ENCODE measurements at regions not wholly inside any gene's neighbourhood (a gene's known extent, or its start where the extent isn't known, plus 50 kb on each side); places are given as distances from the start of the nearest gene placed in this dataset.

DNA sequence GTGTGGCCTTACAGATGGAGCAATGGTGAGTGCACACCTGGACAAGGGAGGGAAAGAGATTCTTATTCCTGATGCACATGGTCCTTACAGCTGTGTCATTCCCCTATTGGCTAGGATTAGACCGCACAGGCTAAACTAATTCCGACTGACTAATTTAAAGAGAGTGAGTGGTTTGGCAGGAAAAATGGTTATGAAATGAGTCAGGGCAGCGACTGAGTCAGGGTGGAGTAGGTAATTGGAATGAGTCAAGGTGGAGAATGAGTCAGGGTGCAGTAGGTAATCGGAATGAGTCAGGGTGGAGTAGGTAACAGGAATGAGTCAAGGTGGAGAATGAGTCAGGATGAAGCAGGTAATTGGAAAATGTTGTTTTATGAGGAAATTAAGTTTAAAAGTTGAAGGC is 1353.7 kb upstream of the LRRTM1 start:
- WGBS (ENCODE audit: insufficient coverage, low coverage, missing lambda C conversion rate): 0% methylated on average over 4 of the region's 4 CpGs
- H3K27ac ChIP-seq (ENCODE audit: extremely low read depth, low read depth, low read length): no peak overlapping the region
- H3K9me3 ChIP-seq (replicated peaks; ENCODE audit: control insufficient read depth, insufficient read depth, low read depth, low read length): no peaks in the 10 kb centered on the region
- no peak overlapping the region for H3K4me2 ChIP-seq (ENCODE audit: insufficient read depth, low read length)
- no peak overlapping the region for H3K9ac ChIP-seq (ENCODE audit: insufficient read depth in 1 of 2, low read depth in 2 of 2, low read length in 2 of 2)
- H3K4me1 ChIP-seq (replicated peaks in 1 of 2; ENCODE audit: control insufficient read depth in 2 of 2, insufficient read depth in 2 of 2, low read length in 2 of 2): no peaks in the 10 kb centered on the region
- DNase-seq (ENCODE audit: extremely low read depth in 1 of 4, low spot score in 3 of 4): no peak
- intact Hi-C loops (cut with micrococcal nuclease): no loop called here
- H3K36me3 ChIP-seq (ENCODE audit: control insufficient read depth, insufficient read depth, low read length): no peaks in the 10 kb centered on the region
- POLR2A ChIA-PET: no interaction called here
- no peaks in the 10 kb centered on the region for H4K20me1 ChIP-seq (replicated peaks; ENCODE audit: control insufficient read depth, insufficient read depth, low read length)
- no peaks in the 10 kb centered on the region for H3K79me2 ChIP-seq (ENCODE audit: control insufficient read depth, insufficient read depth, low read length)
- H3K9me1 ChIP-seq (ENCODE audit: control insufficient read depth, insufficient read depth, low read length): no peaks in the 10 kb centered on the region
- no peak for TF ChIP-seq GTF2A2 (tag; IDR thresholded peaks at IDR 0.05)
- TF ChIP-seq, protein P1, sequence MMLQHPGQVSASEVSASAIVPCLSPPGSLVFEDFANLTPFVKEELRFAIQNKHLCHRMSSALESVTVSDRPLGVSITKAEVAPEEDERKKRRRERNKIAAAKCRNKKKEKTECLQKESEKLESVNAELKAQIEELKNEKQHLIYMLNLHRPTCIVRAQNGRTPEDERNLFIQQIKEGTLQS (IDR thresholded peaks at IDR 0.05): 0 out of 2 replicates have a peak, but pooled peaks have one; percentile 8
- TF ChIP-seq, protein P1 (CRISPR knock-in tag; conservative IDR thresholded peaks at IDR 0.05): no peak
- in situ Hi-C loops (cut with MboI): no loop called here
- FAIRE-seq: no peak
- no TSS peak for BruUV-seq (replicated peaks)
- no peak overlapping the region for H3K4me3 ChIP-seq
- CTCF ChIA-PET (ENCODE audit: low intra/inter-chr PET ratio): no interaction called here
- no peaks in the 10 kb centered on the region for H3K27me3 ChIP-seq (ENCODE audit: control insufficient read depth in 2 of 2, insufficient read depth in 2 of 2, low read length in 2 of 2)
- H2AFZ ChIP-seq (ENCODE audit: low read depth, low read length): no peak overlapping the region
- no peak for ATAC-seq

DNA sequence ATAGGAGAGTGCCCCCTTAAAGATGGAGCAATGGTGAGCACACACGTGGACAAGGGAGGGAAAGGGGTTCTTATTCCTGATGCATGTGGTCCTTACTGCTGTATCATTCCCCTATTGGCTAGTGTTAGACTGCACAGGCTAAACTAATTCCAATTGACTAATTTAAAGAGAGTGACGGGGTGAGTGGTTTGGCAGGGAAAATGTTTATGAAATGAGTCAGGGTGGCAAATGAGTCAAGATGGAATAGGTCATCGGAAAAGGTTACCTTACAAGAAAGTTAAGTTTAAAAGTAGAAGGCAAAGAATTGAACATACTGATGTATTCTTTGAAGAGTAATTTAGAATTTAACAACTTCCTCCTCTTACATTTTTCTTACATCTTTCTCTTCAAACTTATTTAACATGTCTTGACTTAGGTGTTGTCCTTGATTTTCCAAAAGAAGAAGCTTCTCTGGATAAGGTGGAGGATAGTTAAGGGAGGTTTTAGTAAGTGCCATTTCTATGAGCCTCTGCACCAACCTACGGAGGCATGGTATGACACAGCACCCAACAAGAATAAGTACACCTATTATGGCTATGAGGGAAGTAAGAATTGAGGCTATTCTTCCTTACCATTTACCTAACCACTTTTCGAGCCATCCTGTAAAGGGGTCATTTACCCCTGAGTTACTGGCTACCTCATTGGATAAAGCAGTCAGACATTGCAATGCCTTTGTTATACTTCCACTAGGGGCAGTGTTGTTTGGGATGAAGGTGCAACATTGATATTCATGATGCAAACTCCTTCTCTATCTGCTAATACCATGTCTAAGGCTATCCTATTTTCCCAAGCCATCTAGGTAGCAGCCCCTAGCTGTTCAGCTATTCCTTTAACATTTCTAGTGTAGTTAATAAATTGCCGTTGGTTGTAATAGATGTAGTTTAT is 1345.8 kb upstream of the LRRTM1 start:
- H3K9me3 ChIP-seq (replicated peaks; ENCODE audit: control insufficient read depth, insufficient read depth, low read depth, low read length): no peaks in the 10 kb centered on the region; the same call in 1 of the 2 replicates
- no peak overlapping the region for H2AFZ ChIP-seq (ENCODE audit: low read depth, low read length)
- no peaks in the 10 kb centered on the region for H3K4me1 ChIP-seq (replicated peaks in 1 of 2; ENCODE audit: control insufficient read depth in 2 of 2, insufficient read depth in 2 of 2, low read length in 2 of 2)
- DNase-seq (ENCODE audit: extremely low read depth in 1 of 4, low spot score in 3 of 4) (no peak), FAIRE-seq (no peak), ATAC-seq (no peak)
- intact Hi-C loops (cut with micrococcal nuclease): no loop called here
- ChIA-PET POLR2A (interaction anchor here (0.7 kb wide), 1 partner anchor 436 kb away, joined by 3 read pairs; no protein-coding TSS in a partner anchor), CTCF (ENCODE audit: low intra/inter-chr PET ratio) (no interaction called here)
- H3K4me3 ChIP-seq: no peak overlapping the region
- H3K36me3 ChIP-seq (ENCODE audit: control insufficient read depth, insufficient read depth, low read length): no peaks in the 10 kb centered on the region
- H3K27me3 ChIP-seq (ENCODE audit: control insufficient read depth in 2 of 2, insufficient read depth in 2 of 2, low read length in 2 of 2): no peaks in the 10 kb centered on the region
- H3K9me1 ChIP-seq (ENCODE audit: control insufficient read depth, insufficient read depth, low read length): no peaks in the 10 kb centered on the region
- BruUV-seq (replicated peaks): no TSS peak
- H3K79me2 ChIP-seq (ENCODE audit: control insufficient read depth, insufficient read depth, low read length): no peaks in the 10 kb centered on the region
- in situ Hi-C loops (cut with MboI): no loop called here
- no peak overlapping the region for H3K27ac ChIP-seq (ENCODE audit: extremely low read depth, low read depth, low read length)
- no peak overlapping the region for H3K9ac ChIP-seq (ENCODE audit: insufficient read depth in 1 of 2, low read depth in 2 of 2, low read length in 2 of 2)
- H3K4me2 ChIP-seq (ENCODE audit: insufficient read depth, low read length): no peak overlapping the region
- no peaks in the 10 kb centered on the region for H4K20me1 ChIP-seq (replicated peaks; ENCODE audit: control insufficient read depth, insufficient read depth, low read length)
- WGBS (ENCODE audit: insufficient coverage, low coverage, missing lambda C conversion rate): 0% methylated on average over 6 of the region's 6 CpGs
- TF ChIP-seq ZNF668 (CRISPR knock-in tag; IDR thresholded peaks at IDR 0.05) (no peak), RUNX1 (IDR thresholded peaks at IDR 0.05; ENCODE audit: low read depth) (no peak), GTF2A2 (tag; IDR thresholded peaks at IDR 0.05) (no peak), CREM (IDR thresholded peaks at IDR 0.05; ENCODE audit: low read depth) (no peak), KDM5B (IDR thresholded peaks at IDR 0.05; ENCODE audit: insufficient replicate concordance, low read depth, low read length) (no peak), NR2F6 (CRISPR knock-in tag; IDR thresholded peaks at IDR 0.05) (no peak), NFXL1 (CRISPR knock-in tag; IDR thresholded peaks at IDR 0.05) (no peak), POU5F1 (IDR thresholded peaks at IDR 0.05; ENCODE audit: borderline replicate concordance, low read depth, low read length, partially characterized antibody) (no peak), HINFP (tag; conservative IDR thresholded peaks at IDR 0.05; ENCODE audit: low read depth) (no peak), SIN3B (IDR thresholded peaks at IDR 0.05; ENCODE audit: low read depth) (no peak), NFIC (IDR thresholded peaks at IDR 0.05) (no peak), HSF4 (CRISPR knock-in tag; IDR thresholded peaks at IDR 0.05; ENCODE audit: borderline replicate concordance) (no peak)
